ENCODE measurements at regions not wholly inside any gene's neighbourhood (a gene's known extent, or its start where the extent isn't known, plus 50 kb on each side); places are given as distances from the start of the nearest gene placed in this dataset.
"Not testable (repeated sequence)": the region's sequence is repeated elsewhere in the genome, so short reads cannot be mapped to it uniquely, and the experiment has no call there.

DNA sequence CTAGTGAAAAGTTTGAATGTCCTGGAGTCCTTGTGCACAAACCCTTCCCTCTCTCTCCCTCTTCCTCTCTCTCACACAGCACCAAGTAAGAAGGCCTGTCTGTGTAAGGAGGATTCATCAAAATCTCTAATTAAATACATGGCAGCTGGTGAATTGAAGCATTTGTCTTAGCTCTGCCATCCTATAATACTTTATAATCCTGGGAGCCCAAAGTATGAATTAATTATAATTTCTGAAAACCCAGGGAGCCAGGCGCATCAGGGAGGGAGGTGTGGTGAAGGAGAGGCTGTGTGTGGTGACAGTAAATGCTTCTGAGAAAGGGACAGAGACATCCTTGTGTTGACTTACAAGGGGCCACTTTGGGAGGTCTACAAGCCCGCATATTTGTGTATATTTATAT lies 691.4 kb upstream of the EEF2KMT start:
- DNase-seq, result no peak

DNA sequence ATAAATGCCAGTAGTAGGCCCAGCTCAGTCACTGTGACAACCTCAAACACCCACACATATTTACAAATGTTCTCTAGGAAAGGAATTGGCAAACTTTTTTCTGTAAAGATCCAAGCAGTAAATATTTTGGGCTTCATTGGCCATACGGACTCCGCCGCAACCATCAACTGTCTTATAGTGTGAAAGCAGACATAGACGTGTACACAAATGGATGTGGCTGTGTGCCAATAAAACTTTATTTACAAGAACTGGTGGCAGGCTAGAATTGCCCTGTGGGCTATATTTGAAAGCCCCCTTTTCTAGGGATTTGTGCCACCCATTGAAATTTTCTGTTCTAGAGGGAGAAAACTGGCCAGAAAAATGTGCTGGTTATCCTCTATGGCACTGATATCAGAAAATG lies 683.8 kb upstream of the EEF2KMT start:
- DNase-seq, result no peak

DNA sequence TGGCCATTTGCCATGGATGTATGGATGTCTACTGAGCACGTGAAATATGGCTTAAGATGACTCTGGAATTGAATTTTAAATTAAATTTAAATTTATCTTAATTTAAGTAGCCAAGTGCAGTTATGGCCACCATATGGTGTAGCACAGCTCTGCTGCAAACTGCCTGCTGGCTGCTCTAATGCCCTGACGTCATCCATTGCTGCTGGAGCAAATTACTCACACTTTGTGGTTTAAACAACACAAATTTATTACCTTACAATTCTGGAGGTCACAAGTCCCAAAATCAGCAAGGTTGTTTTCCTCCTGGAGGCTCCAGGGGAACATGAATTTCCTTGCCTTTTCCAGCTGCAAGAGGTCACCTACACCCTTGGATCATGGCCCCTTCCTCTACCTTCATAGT lies 679.3 kb upstream of the EEF2KMT start:
- DNase-seq, result no peak

DNA sequence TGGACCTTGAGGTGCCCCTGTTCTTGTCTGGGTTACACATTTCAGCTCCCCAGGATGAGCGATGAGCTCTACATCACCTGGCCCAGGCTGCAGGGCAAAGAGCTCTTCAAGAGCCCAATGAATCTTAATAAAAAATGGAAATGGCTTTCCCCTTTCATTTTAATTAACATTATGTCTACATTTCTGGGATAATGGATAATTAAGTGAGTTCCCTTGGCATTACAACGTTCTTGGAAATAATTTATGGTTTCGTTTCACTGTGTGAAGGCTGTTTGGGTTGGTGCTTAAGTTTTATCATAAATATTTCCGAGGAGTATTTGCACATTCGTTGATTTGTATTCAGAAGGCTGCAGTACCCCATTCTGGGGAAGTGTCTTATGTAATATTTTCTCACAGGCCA lies 678.3 kb upstream of the EEF2KMT start:
- DNase-seq, result no peak

DNA sequence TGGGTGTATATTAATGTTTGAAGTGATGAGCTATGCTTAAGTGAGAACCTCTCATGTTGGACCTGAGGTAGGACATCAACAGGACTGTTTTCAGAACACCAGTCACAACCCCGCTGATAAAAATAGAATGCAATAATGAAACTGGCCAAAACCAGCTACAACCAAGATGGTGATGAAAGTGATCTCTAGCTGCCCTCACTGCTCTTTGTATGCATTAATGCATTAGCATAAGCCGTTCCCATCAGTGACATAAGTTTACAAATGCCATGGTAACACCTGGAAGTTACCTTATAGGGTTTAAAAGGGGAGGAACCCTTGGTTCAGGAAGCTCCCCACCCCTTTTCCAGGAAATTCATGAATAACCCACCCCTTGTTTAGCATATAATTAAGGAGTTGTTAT lies 672.5 kb upstream of the EEF2KMT start:
- no peak for DNase-seq

DNA sequence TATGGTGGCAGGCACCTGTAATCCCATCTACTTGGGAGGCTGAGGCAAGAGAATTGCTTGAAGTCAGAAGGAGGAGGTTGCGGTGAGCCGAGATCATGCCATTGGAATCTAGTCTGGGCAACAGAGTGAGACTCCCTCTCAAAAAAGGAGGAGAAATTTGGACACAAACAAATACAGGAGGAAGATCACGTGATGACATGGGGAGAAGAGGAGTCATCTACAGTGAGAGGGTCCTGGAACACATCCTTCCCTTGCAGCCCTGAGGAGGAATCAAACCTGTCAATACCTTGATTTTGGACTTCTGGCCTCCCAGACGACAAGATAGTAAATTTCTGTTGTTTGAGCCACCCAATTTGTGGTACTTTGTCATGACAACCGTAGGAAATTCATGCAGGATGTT lies 671.9 kb upstream of the EEF2KMT start:
- DNase-seq, result no peak

DNA sequence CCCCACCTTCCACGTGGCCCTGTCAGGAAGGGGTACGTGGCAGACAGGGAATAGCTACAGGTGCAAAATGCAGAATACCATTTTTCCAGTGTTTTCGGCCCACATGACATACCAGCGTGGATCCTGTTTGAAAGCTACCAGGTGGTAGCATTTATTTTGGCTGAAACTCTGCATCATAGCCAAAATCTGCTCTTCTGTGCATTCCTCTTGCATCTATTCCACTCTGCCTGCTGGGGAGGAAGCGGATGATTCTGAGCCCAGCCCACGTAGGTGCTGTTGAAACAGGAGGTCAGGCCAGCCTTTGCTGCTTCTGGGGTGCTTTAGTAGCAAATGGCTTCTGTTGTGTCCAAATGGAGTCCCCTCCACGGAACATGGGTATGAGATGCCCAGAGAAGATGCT lies 670.9 kb upstream of the EEF2KMT start:
- DNase-seq, result no peak

DNA sequence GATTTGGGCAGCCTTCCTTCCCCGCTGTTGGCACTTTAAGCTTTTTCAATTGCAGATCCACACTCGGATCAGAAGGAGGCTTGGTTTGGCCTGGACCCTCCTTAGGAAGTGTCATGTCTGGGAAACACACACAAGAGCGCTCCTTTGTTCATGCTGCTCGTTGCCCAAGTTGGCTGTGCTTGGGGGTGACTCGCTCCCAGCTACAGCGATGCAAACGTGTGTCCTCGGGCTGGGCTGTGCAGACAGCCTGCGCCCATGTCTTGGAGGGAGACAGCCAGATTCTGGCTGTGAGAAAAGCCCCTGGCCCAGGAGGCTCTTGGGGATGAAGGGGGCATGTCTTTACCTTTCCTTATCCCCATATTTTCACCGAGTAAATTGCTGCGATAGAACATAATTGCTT lies 665.6 kb upstream of the EEF2KMT start:
- no peak for DNase-seq

DNA sequence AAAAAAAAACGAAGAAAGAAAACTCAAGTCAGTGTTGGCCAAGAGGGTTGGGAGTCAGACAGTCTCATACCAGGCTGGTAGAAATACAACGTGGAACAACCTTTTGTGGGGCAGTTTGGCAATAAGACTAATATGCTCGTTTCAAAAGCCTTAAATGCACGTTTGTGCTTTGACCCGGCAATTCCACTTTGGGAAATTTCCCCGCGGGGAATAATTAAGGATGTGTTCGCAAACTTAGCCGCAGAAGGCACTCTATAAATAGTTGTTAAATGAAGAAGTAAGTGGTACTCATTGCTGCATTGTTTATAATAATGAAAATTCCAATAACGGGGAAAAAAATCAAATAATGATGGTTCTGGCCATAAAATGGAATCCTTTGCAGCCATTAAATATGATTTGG lies 664.8 kb upstream of the EEF2KMT start:
- no peak for DNase-seq

DNA sequence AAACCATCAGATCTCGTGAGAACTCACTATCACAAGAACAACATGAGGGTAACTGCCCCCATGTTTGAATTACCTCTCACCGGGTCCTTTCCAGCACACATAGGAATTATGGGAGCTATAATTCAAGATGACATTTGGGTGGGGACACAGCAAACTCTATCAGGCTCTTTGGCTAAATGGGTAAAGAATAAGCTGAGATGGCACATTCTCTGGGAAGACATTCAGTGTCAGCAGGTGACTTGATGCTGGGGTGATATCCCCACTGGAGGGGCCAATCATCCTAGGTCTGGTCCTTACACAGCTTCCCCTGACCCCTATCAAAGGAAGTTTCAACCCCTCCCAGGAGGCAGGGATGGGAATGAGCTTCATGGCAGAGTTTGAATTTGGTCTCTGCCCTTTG lies 664.0 kb upstream of the EEF2KMT start:
- DNase-seq, result no peak

DNA sequence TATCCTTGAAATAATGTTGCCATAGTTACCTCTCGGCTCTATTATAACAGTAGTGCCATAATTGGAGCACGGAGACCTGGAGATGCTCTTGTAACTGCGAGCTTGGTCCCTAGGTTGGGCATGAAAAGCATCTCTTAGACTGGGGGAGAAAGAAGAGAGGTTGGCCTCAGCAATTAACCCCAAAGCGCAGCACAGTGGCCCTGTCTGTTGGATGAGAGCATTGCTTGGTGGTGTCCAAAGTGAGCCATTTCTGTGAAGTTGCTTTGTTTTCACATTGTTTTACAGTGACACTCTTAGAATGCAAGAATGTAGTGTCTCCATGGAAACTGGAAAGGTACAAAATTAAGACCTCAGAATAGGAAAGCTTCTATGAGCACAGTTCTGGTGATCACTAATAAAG lies 660.7 kb upstream of the EEF2KMT start:
- no peak for DNase-seq

DNA sequence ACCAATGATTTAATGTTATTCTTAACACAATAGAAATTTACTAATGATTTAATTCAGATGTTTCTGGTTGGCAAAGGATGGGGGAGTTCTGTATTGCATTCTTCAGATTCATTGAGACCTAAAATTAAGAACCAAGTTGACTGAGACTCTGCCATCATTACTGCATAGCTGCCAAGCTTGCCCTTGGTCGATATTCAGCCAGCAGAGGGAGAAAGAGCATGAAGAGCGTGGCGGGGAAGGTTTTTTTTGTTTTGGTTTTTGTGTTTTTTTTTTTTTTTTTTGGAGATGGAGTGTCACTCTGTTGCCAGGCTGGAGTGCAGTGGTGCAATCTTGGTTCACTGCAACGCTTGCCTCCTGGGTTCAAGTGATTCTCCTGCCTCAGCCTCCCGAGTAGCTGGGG lies 659.4 kb upstream of the EEF2KMT start:
- no peak for DNase-seq

DNA sequence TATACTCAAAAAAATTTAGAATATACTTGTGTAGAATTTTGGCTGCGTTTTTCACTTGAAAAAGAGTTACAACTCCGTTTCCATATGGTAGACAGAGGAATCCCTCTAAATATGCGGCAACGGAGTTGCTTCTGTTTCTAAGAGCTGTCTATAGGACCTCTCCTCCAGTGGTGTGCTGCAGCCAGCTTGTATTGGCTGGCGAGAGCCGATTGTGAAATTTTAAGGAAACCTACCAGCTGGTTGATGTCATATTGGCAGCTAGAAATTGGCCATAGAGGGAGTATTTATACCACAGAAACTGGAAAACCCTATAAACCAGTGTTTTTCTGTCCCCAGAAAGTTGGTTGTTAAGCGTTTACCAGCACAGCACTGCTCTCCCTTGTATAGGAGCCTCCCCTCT lies 655.8 kb upstream of the EEF2KMT start:
- DNase-seq, result no peak

DNA sequence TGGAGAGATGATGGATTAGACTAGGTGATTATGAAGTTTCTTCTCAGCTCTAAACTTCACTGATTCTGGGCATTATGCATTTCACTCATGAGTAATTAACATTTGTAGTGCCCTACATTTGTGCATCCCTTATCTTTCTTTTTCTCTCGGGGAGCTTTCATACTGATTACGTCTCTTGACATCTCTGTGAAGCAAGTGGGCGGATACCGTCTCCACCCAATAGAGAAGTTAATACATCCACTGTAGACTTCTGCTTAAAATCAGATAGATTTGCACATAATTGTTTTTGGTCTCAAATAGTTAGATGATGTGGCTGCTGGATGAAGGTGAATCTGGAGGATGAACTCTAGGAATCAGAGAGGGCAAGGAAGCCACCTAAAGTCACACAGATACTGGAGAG lies 653.6 kb upstream of the EEF2KMT start:
- DNase-seq, result no peak

DNA sequence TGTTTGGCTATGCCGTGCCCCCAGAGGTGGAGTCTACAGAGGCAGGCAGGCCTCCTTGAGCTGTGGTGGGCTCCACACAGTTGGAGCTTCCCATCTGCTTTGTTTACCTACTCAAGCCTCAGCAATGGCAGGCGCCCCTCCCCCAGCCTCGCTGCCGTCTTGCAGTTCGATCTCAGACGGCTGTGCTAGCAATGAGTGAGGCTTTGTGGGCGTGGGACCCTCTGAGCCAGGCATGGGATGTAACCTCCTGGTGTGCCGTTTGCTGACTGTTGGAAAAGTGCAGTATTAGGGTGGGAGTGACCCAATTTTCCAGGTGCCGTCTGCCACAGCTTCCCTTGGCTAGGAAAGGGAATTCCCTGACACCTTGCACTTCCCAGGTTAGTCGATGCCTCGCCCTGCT lies 652.8 kb upstream of the EEF2KMT start:
- DNase-seq, result not testable (repeated sequence)

DNA sequence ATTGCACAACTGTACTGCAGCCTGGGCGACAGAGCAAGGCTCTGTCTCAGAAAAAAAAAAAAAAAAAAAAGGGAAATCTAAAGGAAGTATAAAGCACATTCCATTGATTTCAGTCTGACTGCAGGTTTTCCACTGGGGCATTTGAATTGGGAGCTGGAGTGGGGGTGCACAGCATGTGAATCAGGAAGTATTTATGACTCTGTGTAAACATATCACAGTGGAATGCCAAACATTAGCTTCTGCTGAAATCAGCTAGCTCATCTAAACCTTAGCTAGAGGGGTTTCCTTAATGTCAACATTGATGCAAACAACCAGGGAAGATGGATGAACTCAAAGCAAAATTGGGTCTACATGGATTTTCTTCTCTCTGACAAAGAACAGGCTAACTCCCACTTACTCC lies 641.0 kb upstream of the EEF2KMT start:
- no peak for DNase-seq

DNA sequence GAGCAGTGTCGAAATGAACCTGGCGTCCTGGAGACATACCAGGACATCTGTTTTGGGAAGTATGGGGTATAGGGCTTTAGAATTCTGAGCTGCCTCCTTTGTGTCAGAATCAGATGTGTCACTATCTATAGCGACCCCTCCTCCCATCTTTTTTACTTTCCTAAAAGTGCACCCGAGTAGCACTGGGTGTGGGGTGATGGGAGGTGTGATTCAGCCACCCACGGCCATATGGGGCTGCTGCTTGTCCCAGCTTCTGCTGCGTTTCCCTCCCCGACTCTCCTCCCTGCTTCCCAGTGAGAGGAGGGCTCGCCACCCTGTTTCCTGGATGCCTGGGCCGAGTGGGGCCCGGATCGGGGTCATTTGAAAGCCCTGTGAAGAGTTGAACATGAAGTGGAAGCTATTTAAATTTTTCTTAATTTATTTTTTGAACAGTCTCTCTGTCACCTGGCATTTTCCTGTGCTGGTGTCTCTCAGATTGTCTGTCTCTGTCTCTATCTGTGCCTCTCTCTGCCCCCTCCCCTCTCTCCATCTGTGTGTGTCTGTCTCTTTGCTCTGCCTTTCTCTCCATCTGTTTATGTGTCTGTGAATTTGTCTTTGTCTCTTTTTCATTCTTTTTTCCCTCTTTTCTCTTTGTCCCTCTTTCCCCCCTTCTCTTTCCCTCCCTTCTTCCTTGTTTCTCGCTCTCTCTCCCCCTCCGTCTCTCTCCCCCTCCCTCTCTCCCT lies 638.8 kb upstream of the EEF2KMT start:
- no peak for DNase-seq

DNA sequence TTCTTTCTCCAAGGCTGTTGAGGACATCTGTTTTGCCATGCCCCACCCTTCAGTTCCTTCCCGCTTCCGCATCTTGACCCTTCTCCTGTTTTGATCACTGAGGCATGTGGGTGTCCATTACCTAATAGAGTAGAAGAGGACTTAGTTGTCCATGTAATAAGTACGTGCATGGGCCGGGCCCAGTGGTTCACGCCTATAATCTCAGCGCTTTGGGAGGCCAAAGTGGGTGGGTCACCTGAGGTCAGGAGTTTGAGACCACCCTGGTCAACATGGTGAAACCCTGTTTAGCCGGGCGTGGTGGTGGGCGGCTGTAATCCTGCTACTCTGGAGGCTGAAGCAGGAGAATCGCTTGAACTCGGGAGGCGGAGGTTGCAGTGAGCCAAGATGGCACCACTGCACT lies 637.8 kb upstream of the EEF2KMT start:
- no peak for DNase-seq

DNA sequence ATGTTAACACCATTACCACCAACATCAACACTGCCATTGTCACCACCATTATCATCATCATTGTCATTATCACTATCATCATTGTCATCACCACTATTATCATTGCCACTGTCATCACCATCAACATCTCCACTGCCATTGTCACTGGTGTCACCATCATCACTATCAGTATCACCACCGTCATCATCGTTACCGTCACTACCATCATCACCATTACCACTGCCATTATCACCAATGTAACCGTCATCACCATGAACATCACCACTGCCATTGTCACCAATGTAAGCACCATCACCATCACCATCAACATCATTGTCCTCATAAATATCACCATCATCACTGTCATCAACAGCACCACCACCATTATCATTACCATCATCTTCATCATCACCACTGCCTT lies 633.2 kb upstream of the EEF2KMT start:
- DNase-seq, result no peak

DNA sequence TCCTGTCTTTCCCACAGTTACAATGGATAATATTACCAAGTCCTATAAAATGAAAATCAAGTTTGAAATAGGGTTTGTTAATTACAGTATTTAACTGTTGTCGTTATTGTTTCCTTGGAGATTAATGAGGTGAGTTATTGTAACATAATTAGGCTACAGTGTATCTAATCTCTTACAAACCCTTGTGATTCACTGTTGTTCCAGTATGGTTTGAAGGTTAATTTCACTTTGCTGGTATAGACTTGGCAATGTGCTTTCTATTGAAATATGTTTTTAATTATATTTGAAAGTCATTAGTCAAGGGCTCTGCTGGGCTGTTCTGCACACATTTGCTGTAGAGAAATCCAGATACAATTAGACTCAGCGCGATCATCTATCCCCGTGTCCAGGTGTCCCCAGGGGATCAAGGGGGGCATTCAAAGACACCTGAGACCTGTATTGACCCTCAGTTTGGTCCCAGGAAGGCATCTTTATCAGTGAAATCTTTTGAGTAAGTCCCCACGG lies 624.6 kb upstream of the EEF2KMT start:
- DNase-seq, result no peak

DNA sequence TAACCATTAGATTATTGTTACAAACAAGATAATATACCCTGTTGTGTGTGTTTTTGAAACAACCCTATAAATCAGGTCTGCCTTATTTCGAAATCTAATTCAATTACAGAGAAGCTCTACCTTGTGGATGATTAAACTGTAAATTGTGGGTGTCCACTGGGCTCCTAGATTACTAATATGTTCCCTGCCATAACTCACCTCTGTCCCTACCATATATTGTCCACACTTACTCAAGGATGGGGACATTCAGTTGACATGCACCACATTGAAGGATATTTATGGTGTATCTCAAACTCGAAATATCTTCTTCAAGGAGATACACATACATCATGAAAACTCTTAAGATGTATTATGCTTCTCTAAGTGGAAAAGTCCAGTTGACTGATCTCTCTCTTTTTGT lies 617.6 kb upstream of the EEF2KMT start:
- DNase-seq, result no peak

DNA sequence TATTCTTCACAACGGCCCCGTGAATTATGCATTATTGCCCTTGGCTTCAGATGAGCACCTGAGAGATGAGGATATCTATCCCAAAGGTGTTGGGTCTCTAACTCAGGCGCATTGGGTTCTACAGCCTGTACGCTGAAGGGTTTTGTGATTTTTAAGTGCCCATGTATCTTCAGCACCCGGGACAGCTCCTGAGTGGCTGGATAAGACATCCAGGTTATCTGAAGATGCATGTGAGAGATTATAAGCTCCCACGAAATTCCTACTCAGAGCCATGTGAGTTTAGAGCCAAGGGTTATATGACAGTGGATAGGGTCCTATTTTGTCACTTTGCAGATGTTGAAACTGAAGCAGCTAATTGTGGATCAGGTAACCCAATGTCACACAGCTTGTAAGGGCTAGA lies 612.3 kb upstream of the EEF2KMT start:
- no peak for DNase-seq

DNA sequence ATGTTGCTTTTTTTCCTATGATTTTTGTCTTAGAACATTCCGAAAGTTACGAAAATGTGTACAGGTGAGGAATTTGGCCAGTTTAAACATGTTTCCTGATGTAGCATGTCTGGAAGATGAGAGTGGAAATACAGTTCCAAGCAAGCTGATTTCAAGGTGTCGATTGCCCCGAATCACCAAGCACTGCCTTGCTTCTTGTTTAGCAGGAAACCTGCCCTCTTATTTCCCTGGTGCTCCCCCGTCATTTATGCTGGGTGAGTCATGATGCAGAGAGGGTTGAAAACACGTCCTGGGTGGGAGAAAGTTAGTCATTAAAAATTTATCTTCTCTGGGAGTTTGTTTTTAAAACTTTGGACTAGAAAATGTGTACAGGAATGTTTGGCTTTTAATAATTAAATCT lies 608.6 kb upstream of the EEF2KMT start:
- no peak for DNase-seq

DNA sequence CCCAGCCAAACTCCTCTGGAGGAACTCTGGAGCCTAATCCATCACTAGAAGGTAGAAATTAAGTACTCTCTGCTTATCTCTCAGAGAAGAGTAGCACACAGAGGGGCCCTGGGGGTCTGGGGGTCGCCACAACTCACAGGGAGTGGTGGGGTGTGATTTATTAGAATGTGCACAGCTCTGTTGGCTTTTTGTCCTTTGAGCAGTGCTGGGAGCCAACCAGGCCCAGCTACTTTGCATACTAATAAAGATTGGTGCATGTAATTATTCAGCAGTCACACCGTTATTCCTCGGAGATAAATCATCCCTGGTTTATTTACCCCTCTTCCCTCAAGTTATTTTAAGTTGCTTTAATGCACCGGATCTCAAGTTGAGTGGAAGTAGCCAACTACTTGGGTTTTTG lies 606.7 kb upstream of the EEF2KMT start:
- no peak for DNase-seq

DNA sequence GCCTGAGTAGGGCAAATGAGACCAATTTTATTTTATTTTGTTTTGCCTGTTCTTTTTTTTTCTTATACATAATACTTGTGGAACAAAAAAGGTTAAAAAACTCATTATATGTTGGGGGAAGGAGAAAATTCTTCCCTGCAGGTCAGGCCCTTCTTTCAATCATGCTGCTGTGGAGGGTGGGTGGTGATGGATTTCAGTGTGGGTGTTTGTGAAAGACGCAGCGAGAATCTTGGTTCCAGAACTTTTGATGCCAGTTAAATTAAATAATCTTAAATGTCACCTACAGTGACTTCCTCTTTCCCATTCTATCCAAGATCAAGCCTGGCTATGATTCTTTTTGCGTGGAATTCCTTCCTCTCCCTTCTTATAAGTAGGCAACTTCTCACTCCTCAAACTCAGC lies 595.8 kb upstream of the EEF2KMT start:
- no peak for DNase-seq

DNA sequence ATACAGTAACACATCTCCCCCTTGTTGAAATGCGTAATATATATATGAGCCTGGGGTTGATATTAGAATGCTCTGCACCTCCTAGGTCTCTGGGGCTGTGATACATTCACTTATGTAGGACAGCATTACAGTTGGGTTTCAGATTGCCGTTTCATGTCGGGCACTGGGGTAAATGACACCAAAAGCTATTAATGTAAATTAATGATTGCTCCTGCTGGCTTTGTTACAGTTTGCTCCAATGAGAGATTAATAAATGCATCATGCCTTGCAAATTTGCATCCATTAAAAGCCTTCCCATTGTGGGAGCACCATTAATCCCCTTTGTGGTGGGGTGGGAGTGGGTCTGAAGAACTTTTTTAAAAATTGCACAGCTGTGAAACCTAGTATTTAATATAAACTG lies 584.4 kb upstream of the EEF2KMT start:
- DNase-seq, result no peak

Measured in COR-L47 (cell line).